ENCODE measurements at regions not wholly inside any gene's neighbourhood (a gene's known extent, or its start where the extent isn't known, plus 50 kb on each side); places are given as distances from the start of the nearest gene placed in this dataset.

DNA sequence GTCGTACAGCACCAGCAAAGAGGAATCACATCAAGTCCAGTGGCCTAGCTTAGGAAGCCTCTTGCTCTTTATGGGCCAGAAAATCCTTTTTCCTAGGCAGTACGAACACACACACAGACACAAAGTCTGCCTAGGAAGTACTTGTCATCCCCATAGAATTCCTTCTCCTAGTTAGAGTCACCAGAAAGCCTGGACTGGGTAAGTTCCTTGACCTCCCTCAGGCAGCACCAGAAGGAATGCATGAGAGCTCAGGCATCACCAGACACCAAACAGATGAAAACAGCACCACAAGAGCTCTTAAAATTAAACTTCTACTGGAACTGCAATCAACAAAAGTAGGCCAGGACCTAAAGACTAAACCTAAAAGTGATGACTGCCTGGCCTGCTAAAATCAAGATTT is 192.9 kb upstream of the CCDC54 start:
- no peaks in the 10 kb centered on the region for H3K36me3 ChIP-seq

DNA sequence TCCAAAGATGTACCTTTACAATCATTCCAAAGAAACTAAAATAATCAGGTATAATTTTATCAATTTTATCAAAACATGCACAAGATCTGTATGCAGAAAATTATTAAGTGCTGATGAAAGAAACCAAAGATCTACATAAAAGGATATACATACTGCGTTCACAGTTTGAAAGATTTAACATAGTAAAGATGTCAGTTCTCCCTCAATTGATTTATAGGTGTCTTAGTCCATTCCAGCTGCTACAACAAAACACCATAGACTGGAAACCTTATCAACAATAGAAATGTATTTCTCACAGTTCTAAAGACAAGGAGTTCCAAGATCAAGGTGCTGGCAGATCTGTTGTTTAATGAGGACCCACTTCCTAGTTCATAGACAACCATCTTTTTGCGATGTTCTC is 189.0 kb upstream of the CCDC54 start:
- no peak overlapping the region for H3K4me3 ChIP-seq
- TF ChIP-seq, protein P1, sequence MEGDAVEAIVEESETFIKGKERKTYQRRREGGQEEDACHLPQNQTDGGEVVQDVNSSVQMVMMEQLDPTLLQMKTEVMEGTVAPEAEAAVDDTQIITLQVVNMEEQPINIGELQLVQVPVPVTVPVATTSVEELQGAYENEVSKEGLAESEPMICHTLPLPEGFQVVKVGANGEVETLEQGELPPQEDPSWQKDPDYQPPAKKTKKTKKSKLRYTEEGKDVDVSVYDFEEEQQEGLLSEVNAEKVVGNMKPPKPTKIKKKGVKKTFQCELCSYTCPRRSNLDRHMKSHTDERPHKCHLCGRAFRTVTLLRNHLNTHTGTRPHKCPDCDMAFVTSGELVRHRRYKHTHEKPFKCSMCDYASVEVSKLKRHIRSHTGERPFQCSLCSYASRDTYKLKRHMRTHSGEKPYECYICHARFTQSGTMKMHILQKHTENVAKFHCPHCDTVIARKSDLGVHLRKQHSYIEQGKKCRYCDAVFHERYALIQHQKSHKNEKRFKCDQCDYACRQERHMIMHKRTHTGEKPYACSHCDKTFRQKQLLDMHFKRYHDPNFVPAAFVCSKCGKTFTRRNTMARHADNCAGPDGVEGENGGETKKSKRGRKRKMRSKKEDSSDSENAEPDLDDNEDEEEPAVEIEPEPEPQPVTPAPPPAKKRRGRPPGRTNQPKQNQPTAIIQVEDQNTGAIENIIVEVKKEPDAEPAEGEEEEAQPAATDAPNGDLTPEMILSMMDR (IDR thresholded peaks at IDR 0.05), result no peak
- H3K27ac ChIP-seq, result no peak overlapping the region
- 90 to 93% methylated on average over 2 of the region's 2 CpGs for WGBS, 2 donors
- FAIRE-seq, result no peak
- H3K36me3 ChIP-seq, result no peaks in the 10 kb centered on the region
- H3K9me3 ChIP-seq, result no peaks in the 10 kb centered on the region
- H3K4me1 ChIP-seq, result no peaks in the 10 kb centered on the region
- ATAC-seq, result no peak
- intact Hi-C loops (cut with DNase I), result no loop called here
- H3K27me3 ChIP-seq, result no peaks in the 10 kb centered on the region
- DNase-seq, result no peak

More for the DNA sequence above, 192.9 kb upstream of the CCDC54 start:
- intact Hi-C loops (cut with DNase I), result no loop called here
- FAIRE-seq (no peak), DNase-seq (no peak), ATAC-seq (no peak)
- no peak overlapping the region for H3K27ac ChIP-seq
- H3K27me3 ChIP-seq, result no peaks in the 10 kb centered on the region
- no peak overlapping the region for H3K4me3 ChIP-seq
- H3K9me3 ChIP-seq, result no peaks in the 10 kb centered on the region
- WGBS, 2 donors, result 87 to 94% methylated on average over 2 of the region's 2 CpGs
- TF ChIP-seq, protein P1 (IDR thresholded peaks at IDR 0.05), result no peak
- no peaks in the 10 kb centered on the region for H3K4me1 ChIP-seq

DNA sequence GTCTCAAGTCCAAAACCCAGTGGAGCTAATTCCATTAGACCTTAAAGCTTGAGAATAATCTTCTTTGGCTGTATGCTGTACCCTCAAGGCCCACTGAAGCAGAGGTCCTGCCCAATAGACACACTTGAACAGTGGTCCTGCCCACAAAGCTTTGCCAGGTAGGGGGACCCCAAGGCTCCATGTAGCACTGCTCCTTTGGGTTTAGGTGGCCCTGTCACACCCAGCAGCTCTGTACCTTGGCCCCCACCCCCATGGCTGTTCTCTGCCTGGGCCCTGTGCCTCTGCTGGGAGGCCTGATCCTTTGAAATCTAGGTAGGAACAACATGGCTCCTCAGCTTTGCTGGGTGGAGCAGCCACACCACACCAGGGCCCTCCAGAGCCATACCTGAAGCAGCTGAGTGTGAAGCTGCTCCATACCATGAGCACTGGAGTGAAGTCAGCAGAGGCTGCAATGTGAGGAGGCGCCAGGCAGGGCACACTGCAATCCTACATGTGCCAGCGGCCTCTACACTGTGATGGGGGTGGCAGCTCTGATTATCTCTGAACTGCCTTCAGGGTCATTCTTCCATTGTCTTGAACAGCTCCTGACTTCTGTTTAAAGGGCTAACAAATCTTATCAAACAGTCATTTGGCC is 188.0 kb upstream of the CCDC54 start:
- H3K36me3 ChIP-seq, result no peaks in the 10 kb centered on the region
- DNase-seq, result no peak
- WGBS, 2 donors, result 85 to 92% methylated on average over 2 of the region's 2 CpGs
- no peaks in the 10 kb centered on the region for H3K9me3 ChIP-seq
- intact Hi-C loops (cut with DNase I), result no loop called here
- H3K27me3 ChIP-seq, result no peaks in the 10 kb centered on the region
- no peaks in the 10 kb centered on the region for H3K4me1 ChIP-seq
- no peak for ATAC-seq
- no peak for FAIRE-seq
- no peak overlapping the region for H3K4me3 ChIP-seq
- TF ChIP-seq, protein P1 (IDR thresholded peaks at IDR 0.05), result no peak
- H3K27ac ChIP-seq, result no peak overlapping the region

DNA sequence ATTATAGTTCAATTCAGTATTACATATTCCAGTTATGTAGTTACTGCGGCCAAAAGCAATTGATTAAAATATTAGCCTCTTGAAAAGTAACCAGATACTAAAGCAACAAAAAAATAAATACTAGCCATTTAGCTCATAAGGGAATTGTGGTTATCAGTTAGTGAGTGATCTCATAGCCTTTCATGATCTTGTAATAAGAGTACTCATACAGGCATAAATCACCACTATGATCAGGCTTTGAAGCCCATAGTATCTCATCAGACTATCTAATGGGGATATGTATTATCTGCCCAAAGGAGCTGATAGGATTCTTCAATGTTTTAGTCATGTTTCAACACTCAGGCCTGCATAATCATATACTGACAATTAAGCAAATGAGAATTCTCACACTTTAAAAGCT is 184.1 kb upstream of the CCDC54 start:
- Histone ChIP-seq H3K27me3 (no peaks in the 10 kb centered on the region), H3K36me3 (no peaks in the 10 kb centered on the region), H3K27ac (no peak overlapping the region), H3K4me1 (no peaks in the 10 kb centered on the region), H3K9me3 (no peaks in the 10 kb centered on the region), H3K4me3 (no peak overlapping the region)
- TF ChIP-seq, protein P1 (IDR thresholded peaks at IDR 0.05), result no peak
- 82 to 89% methylated on average over 1 of the region's 1 CpG for WGBS, 2 donors
- ATAC-seq (no peak), FAIRE-seq (no peak), DNase-seq (no peak)
- intact Hi-C loops (cut with DNase I), result no loop called here

DNA sequence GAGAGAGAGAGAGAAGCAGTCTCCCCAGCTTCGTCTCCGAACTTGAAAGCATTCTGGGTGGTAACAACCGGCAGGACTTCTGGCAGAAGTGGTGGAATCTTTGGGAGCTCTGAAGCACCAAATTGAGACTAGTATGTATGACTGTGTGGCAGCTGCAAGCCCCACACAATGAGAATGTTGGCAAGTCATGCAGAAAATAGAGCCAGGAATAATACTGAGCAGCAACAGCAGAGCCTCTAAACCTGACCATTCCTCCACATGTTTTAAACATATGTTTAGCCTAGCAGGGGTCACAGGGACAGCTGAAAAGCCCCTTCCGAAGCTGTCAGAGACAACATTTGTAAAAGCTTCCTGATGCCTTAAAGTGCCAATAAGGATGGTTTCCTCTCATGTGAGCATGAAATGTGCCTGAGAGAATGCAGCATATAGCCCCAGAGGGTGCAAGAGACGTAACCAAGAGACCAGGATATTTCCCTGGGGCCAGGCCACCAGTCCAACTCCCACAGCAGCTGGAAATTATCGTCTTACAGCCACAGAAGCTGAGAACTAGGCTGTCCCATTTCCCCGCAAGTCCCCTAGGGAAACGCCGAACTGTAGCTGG is 178.6 kb upstream of the CCDC54 start:
- intact Hi-C loops (cut with DNase I), result no loop called here
- no peaks in the 10 kb centered on the region for H3K36me3 ChIP-seq
- DNase-seq, result no peak
- H3K27me3 ChIP-seq, result no peaks in the 10 kb centered on the region
- 72 to 77% methylated on average over 9 of the region's 9 CpGs for WGBS, 2 donors
- TF ChIP-seq, protein P1 (IDR thresholded peaks at IDR 0.05), result no peak
- no peaks in the 10 kb centered on the region for H3K9me3 ChIP-seq
- no peaks in the 10 kb centered on the region for H3K4me1 ChIP-seq
- FAIRE-seq, result no peak
- no peak for ATAC-seq
- no peak overlapping the region for H3K4me3 ChIP-seq
- no peak overlapping the region for H3K27ac ChIP-seq

Measured in pancreas (tissue), 10 donors.